Fibroblast of upper back skin (primary cell): ENCODE measurements at regions not wholly inside any gene's neighbourhood (a gene's known extent, or its start where the extent isn't known, plus 50 kb on each side); places are given as distances from the start of the nearest gene placed in this dataset.
"Not testable (repeated sequence)": the region's sequence is repeated elsewhere in the genome, so short reads cannot be mapped to it uniquely, and the experiment has no call there.

Experiments used
- DNase-seq: peaks from one replicate; pipeline ENCODE4 v3.0.0-alpha.2; 2013

- DNase-seq, result not testable (repeated sequence)
Observed at GRCh38 chr4:82301390-82301789, 72.4 kb downstream of the HNRNPD start.

GRCh38 chr4:82293304-82293703, 80.5 kb downstream of the HNRNPD start:
- DNase-seq, result no peak

- no peak for DNase-seq
Observed at GRCh38 chr4:82287720-82288119, 86.1 kb downstream of the HNRNPD start.

- peak; percentile 99 for DNase-seq
Observed at GRCh38 chr4:82284858-82285805, 88.7 kb downstream of the HNRNPD start.

- DNase-seq, result no peak
Observed at GRCh38 chr4:82284475-82284857, 89.3 kb downstream of the HNRNPD start.

GRCh38 chr4:82282875-82283274, 90.9 kb downstream of the HNRNPD start:
- DNase-seq, result no peak

- DNase-seq, result not testable (repeated sequence)
Observed at GRCh38 chr4:82279550-82279949, 94.2 kb downstream of the HNRNPD start.

GRCh38 chr4:82276332-82276640, 97.5 kb downstream of the HNRNPD start:
- no peak for DNase-seq

GRCh38 chr4:82275431-82276331, 98.1 kb downstream of the HNRNPD start:
- DNase-seq, result no peak

- not testable (repeated sequence) for DNase-seq
Observed at GRCh38 chr4:82274700-82275099, 99.1 kb downstream of the HNRNPD start.

GRCh38 chr4:82272523-82272922, 101.3 kb downstream of the HNRNPD start:
- DNase-seq, result not testable (repeated sequence)

GRCh38 chr4:82271915-82272480, 101.8 kb downstream of the HNRNPD start:
- DNase-seq, result not testable (repeated sequence)

- DNase-seq, result no peak
Observed at GRCh38 chr4:82268826-82269193, 105.0 kb downstream of the HNRNPD start.

- DNase-seq, result peak; percentile 48
Observed at GRCh38 chr4:82268050-82268825, 105.6 kb downstream of the HNRNPD start.

GRCh38 chr4:82267506-82267905, 106.3 kb downstream of the HNRNPD start:
- DNase-seq, result no peak

- DNase-seq, result no peak
Observed at GRCh38 chr4:82266345-82266744, 107.4 kb downstream of the HNRNPD start.

GRCh38 chr4:82261084-82261483, 112.7 kb downstream of the HNRNPD start:
- DNase-seq, result no peak

- no peak for DNase-seq
Observed at GRCh38 chr4:82260632-82261031, 113.2 kb downstream of the HNRNPD start.

GRCh38 chr4:82256718-82257117, 117.1 kb downstream of the HNRNPD start:
- DNase-seq, result no peak

GRCh38 chr4:82255657-82256056, 118.1 kb downstream of the HNRNPD start:
- no peak for DNase-seq

- DNase-seq, result no peak
Observed at GRCh38 chr4:82248903-82249632, 124.7 kb downstream of the HNRNPD start.

GRCh38 chr4:82247629-82248028, 126.2 kb downstream of the HNRNPD start:
- no peak for DNase-seq
